22Rv1 (cell line): ENCODE measurements at regions not wholly inside any gene's neighbourhood (a gene's known extent, or its start where the extent isn't known, plus 50 kb on each side); places are given as distances from the start of the nearest gene placed in this dataset.

ENCODE experiments used
- CTCF ChIP-seq: fragments of 450-650 bp; IDR thresholded peaks from 2 replicates; pipeline ENCODE4 v1.5.1; 2017; ENCODE audit warnings: mild to moderate bottlenecking
- ZFX ChIP-seq: fragments of 450-650 bp; IDR thresholded peaks from 2 replicates; pipeline ENCODE4 v1.6.1; 2017; ENCODE audit warnings: antibody characterized with exemption, borderline replicate concordance

- no peak for TF ChIP-seq CTCF
- TF ChIP-seq ZFX = no peak
These were observed 567.3 kb upstream of the ADAMTS5 start for GRCh38 chr21:27534206-27534605.
